Vagina (tissue), 2 donors: ENCODE measurements at regions not wholly inside any gene's neighbourhood (a gene's known extent, or its start where the extent isn't known, plus 50 kb on each side); places are given as distances from the start of the nearest gene placed in this dataset.

Experiments used
- CTCF ChIP-seq, 3 experiments: fragments of 450-650 bp in 2 of 3; fragments of 200-600 bp in 1 of 3; sonication (generic) in 1 of 3; IDR thresholded peaks; one replicate each; pipeline ENCODE4 v1.5.1; 2017 to 2019; ENCODE audit warnings: antibody characterized with exemption in 3 of 3, mild to moderate bottlenecking in 2 of 3, moderate library complexity in 2 of 3
- POLR2AphosphoS5 ChIP-seq, 2 donors: sonication (generic); formaldehyde crosslinking; IDR thresholded peaks; one replicate each; pipeline ENCODE4 v1.9.0; 2017; ENCODE audit warnings: antibody characterized with exemption in 2 of 2, mild to moderate bottlenecking in 2 of 2, low read depth in 1 of 2; ENCODE audit not compliant: insufficient read depth in 1 of 2

- TF ChIP-seq CTCF (IDR thresholded peaks at IDR 0.05) (no peak), POLR2AphosphoS5 (IDR thresholded peaks at IDR 0.05; ENCODE audit: insufficient read depth in 1 of 2, low read depth in 1 of 2) (no peak)
Measured at GRCh38 chr2:63735263-63735662, 106.4 kb upstream of the UGP2 start.
